Gastroesophageal sphincter (tissue), 3 donors: ENCODE measurements at regions not wholly inside any gene's neighbourhood (a gene's known extent, or its start where the extent isn't known, plus 50 kb on each side); places are given as distances from the start of the nearest gene placed in this dataset.
"Not testable (repeated sequence)": the region's sequence is repeated elsewhere in the genome, so short reads cannot be mapped to it uniquely, and the experiment has no call there.

ENCODE experiments used
- CTCF ChIP-seq, 4 experiments: fragments of 200-600 bp in 2 of 4; fragments of 450-650 bp in 2 of 4; sonication (generic) in 1 of 4; IDR thresholded peaks; one replicate each; pipeline ENCODE4 v1.5.1; 2017 to 2019; ENCODE audit warnings: antibody characterized with exemption in 4 of 4, mild to moderate bottlenecking in 2 of 4, moderate library complexity in 2 of 4
- EP300 ChIP-seq: sonication (generic); formaldehyde crosslinking; IDR thresholded peaks from one replicate; pipeline ENCODE4 v1.6.1; 2017; ENCODE audit warnings: antibody characterized with exemption, mild to moderate bottlenecking
- POLR2A ChIP-seq, 2 donors: fragments of 450-650 bp; IDR thresholded peaks; one replicate each; pipeline ENCODE4 v1.6.1; 2017; ENCODE audit warnings: antibody characterized with exemption in 2 of 2, mild to moderate bottlenecking in 2 of 2, moderate library complexity in 1 of 2
- POLR2AphosphoS5 ChIP-seq: sonication (generic); formaldehyde crosslinking; IDR thresholded peaks from one replicate; pipeline ENCODE4 v1.6.1; 2017; ENCODE audit warnings: antibody characterized with exemption

GRCh38 chr20:30405585-30405984, 851.9 kb upstream of the DEFB115 start:
- TF ChIP-seq CTCF (IDR thresholded peaks at IDR 0.05); POLR2AphosphoS5; POLR2A (IDR thresholded peaks at IDR 0.05); EP300: not testable (repeated sequence)
